K562 (cell line): ENCODE measurements at regions not wholly inside any gene's neighbourhood (a gene's known extent, or its start where the extent isn't known, plus 50 kb on each side); places are given as distances from the start of the nearest gene placed in this dataset.

Experiments used
- ATAC-seq: fragments of 200-7000 bp; cut with Tn5 transposase; 3 replicates; pipeline ENCODE4 v1.9.1; 2020; ENCODE audit warnings: moderate library complexity
- BruUV-seq: library from RNA; stranded (reverse); fragments of 400-500 nt; replicated peaks from 2 replicates; lab custom pipeline; 2021; lab: Mats Ljungman, UMichigan
- CTCF ChIA-PET: fragments of 300-600 bp; formaldehyde crosslinking; extraction: SDS; loops from one replicate; lab custom pipeline; 2021; ENCODE audit warnings: low intra/inter-chr PET ratio; lab: Yijun Ruan, JAX
- POLR2A ChIA-PET: fragments of 300-600, 350-650 bp; sonication (Branson Sonifier 250); formaldehyde crosslinking; extraction: SDS; loops from one replicate; lab custom pipeline; 2021; ENCODE audit warnings: antibody characterized with exemption, inconsistent platforms; lab: Yijun Ruan, JAX
- DNase-seq, 4 experiments: peaks; one replicate each; pipeline versions ENCODE4 v3.0.0 to v3.0.0-alpha.2; 2011 to 2018; ENCODE audit warnings: low spot score in 3 of 4, mixed read lengths in 3 of 4; ENCODE audit errors: extremely low read depth in 1 of 4
- FAIRE-seq: peaks from 2 replicates; lab custom pipeline; 2011; peaks lifted over from hg19 to GRCh38; lab: Jason Lieb, UNC
- H2AFZ ChIP-seq: 2 replicates; pipeline ENCODE4 v1.6.0; 2011; ENCODE audit warnings: low read depth, low read length, control low read depth, inconsistent platforms
- H3K27ac ChIP-seq: fragments of 200-600 bp; 3 replicates; pipeline ENCODE4 v1.8.0; 2011; ENCODE audit warnings: low read depth, mild to moderate bottlenecking, control low read depth, inconsistent platforms, low read length, moderate library complexity, mixed read lengths; ENCODE audit errors: extremely low read depth
- H3K27me3 ChIP-seq, 2 experiments: fragments of 300-600 bp in 1 of 2; 2 replicates in 1 of 2; 3 replicates in 1 of 2; pipeline versions ENCODE4 v1.6.0 to v1.8.0; 2011; ENCODE audit warnings: inconsistent platforms in 2 of 2, low read length in 2 of 2, mild to moderate bottlenecking in 1 of 2, mixed read lengths in 1 of 2, moderate library complexity in 1 of 2; ENCODE audit not compliant: control insufficient read depth in 2 of 2, insufficient read depth in 2 of 2
- H3K36me3 ChIP-seq: fragments of 300-600 bp; 3 replicates; pipeline ENCODE4 v1.8.0; 2011; ENCODE audit warnings: mild to moderate bottlenecking, low read length, inconsistent platforms; ENCODE audit not compliant: control insufficient read depth, insufficient read depth
- H3K4me1 ChIP-seq, 2 experiments: fragments of 200-600 bp in 1 of 2; replicated peaks in 1 of 2; 2 replicates in 1 of 2; 3 replicates in 1 of 2; pipeline versions ENCODE4 v1.5.1 to v1.8.0; 2011; ENCODE audit warnings: inconsistent platforms in 2 of 2, low read length in 2 of 2, mild to moderate bottlenecking in 1 of 2, mixed read lengths in 1 of 2, moderate library complexity in 1 of 2; ENCODE audit not compliant: control insufficient read depth in 2 of 2, insufficient read depth in 2 of 2
- H3K4me2 ChIP-seq: 2 replicates; pipeline ENCODE4 v1.6.1; 2011; ENCODE audit warnings: low read length, control low read depth, inconsistent platforms, mixed read lengths; ENCODE audit not compliant: insufficient read depth
- H3K4me3 ChIP-seq: fragments of 200-600 bp; sonication (generic), shearing (Covaris generic); 2 replicates; pipeline ENCODE4 v1.5.1; 2016; ENCODE audit warnings: control low read depth, inconsistent platforms
- H3K79me2 ChIP-seq: fragments of 200-600 bp; 3 replicates; pipeline ENCODE4 v1.8.0; 2011; ENCODE audit warnings: low read length, inconsistent platforms; ENCODE audit not compliant: control insufficient read depth, insufficient read depth
- H3K9ac ChIP-seq, 2 experiments: 2 replicates each; pipeline versions ENCODE4 v1.6.0 to v1.6.1; 2011; ENCODE audit warnings: low read depth in 2 of 2, low read length in 2 of 2, control low read depth in 1 of 2, inconsistent platforms in 1 of 2, mild to moderate bottlenecking in 1 of 2, mixed read lengths in 1 of 2; ENCODE audit not compliant: insufficient read depth in 1 of 2
- H3K9me1 ChIP-seq: one replicate; pipeline ENCODE4 v1.6.0; 2011; ENCODE audit warnings: inconsistent platforms, mild to moderate bottlenecking, low read length, moderate library complexity; ENCODE audit not compliant: control insufficient read depth, insufficient read depth
- H3K9me3 ChIP-seq: replicated peaks from 2 replicates; pipeline ENCODE4 v1.5.1; 2011; ENCODE audit warnings: low read depth, low read length, inconsistent platforms; ENCODE audit not compliant: control insufficient read depth, insufficient read depth
- H4K20me1 ChIP-seq: replicated peaks from 2 replicates; pipeline ENCODE4 v1.6.1; 2011; ENCODE audit warnings: low read length, inconsistent platforms, mixed read lengths; ENCODE audit not compliant: control insufficient read depth, insufficient read depth
- AFF1 ChIP-seq, 2 experiments: fragments of 450-650 bp; IDR thresholded peaks; 2 replicates each; pipeline ENCODE4 v1.6.1; 2018; ENCODE audit warnings: mild to moderate bottlenecking in 2 of 2, low read depth in 1 of 2; ENCODE audit not compliant: partially characterized antibody in 2 of 2
- PHF21A ChIP-seq: fragments of 450-650 bp; IDR thresholded peaks from 2 replicates; pipeline ENCODE4 v1.6.1; 2017; ENCODE audit warnings: low read depth, borderline replicate concordance
- WGBS: fragments of 100-300 bp; shearing (Covaris generic); methylation state at CpG from one replicate; pipeline ENCODE4 v1.1.6; 2016; ENCODE audit warnings: low coverage, mixed read lengths; ENCODE audit not compliant: insufficient coverage; ENCODE audit errors: missing lambda C conversion rate; 5-methylcytosine and 5-hydroxymethylcytosine counted together
- in situ Hi-C: fragments of 300-500 bp; cut with MboI; formaldehyde crosslinking; loops from 4 replicates; pipeline ENCODE4 v1.15.0; 2018; ENCODE audit warnings: inconsistent platforms, mixed read lengths
- intact Hi-C: fragments of 100-400 bp; cut with micrococcal nuclease; formaldehyde crosslinking; loops from 2 replicates; pipeline ENCODE4 v1.14.2; 2022

- H3K9me3 ChIP-seq, result no peaks in the 10 kb centered on the region
- ATAC-seq (no peak), FAIRE-seq (no peak), DNase-seq (no peak)
- H3K9me1 ChIP-seq, result no peaks in the 10 kb centered on the region
- WGBS, result 0% methylated on average over 1 of the region's 1 CpG
- H3K27me3 ChIP-seq, result no peaks in the 10 kb centered on the region
- H3K79me2 ChIP-seq, result no peaks in the 10 kb centered on the region
- H3K4me2 ChIP-seq, result no peak overlapping the region
- H3K27ac ChIP-seq, result no peak overlapping the region
- TF ChIP-seq PHF21A (no peak), AFF1 (IDR thresholded peaks at IDR 0.05; ENCODE audit: low read depth in 1 of 2, partially characterized antibody in 2 of 2) (no peak)
- H3K4me3 ChIP-seq, result no peak overlapping the region
- no peaks in the 10 kb centered on the region for H4K20me1 ChIP-seq
- BruUV-seq, result no TSS peak
- H3K4me1 ChIP-seq, result no peaks in the 10 kb centered on the region; a peak in 2 of 5 replicates
- no peaks in the 10 kb centered on the region for H3K36me3 ChIP-seq
- CTCF ChIA-PET, result no interaction called here
- no peak overlapping the region for H2AFZ ChIP-seq
- intact Hi-C loops, result no loop called here
- in situ Hi-C loops, result no loop called here
- POLR2A ChIA-PET, result no interaction called here
- H3K9ac ChIP-seq, result no peak overlapping the region
These were observed 65.4 kb upstream of the ACVR2A start for GRCh38 chr2:147779440-147779839.
